Neural progenitor cell (in vitro differentiated cells): ENCODE measurements at regions not wholly inside any gene's neighbourhood (a gene's known extent, or its start where the extent isn't known, plus 50 kb on each side); places are given as distances from the start of the nearest gene placed in this dataset.

ENCODE experiments used
- CTCF ChIP-seq: fragments of 200-600 bp; sonication (generic); IDR thresholded peaks from 2 replicates; pipeline ENCODE4 v1.5.1; 2017; ENCODE audit warnings: antibody characterized with exemption, mild to moderate bottlenecking
- EZH2 ChIP-seq: fragments of 200-600 bp; sonication (generic); IDR thresholded peaks from 2 replicates; pipeline ENCODE4 v1.6.1; 2017; ENCODE audit warnings: antibody characterized with exemption, mild to moderate bottlenecking, moderate library complexity
- EZH2phosphoT487 ChIP-seq: fragments of 200-600 bp; sonication (generic); IDR thresholded peaks from 2 replicates; pipeline ENCODE4 v1.6.1; 2017; ENCODE audit warnings: antibody characterized with exemption

DNA sequence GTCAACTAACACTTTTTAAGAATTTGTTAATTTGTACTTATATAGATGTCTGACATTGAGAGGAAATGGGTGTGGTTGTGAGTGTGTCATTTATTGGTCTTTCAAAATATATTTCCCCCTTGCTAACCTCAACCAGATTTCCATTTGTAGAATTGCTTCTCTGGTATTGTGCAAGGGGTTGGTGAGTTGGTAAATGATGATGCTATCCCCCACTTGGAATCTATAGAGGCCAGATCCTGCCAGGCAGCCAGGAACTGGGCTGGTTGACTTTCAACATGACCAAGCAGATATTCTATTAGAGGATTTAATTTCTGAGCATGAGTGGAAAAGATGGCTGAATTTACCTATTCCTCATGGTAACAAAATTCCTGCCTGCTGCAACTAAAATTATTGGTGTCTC lies 306.6 kb upstream of the KIF2A start:
- TF ChIP-seq CTCF (no peak), EZH2 (no peak), EZH2phosphoT487 (no peak)
